HG03439 (cell line): ENCODE measurements at regions not wholly inside any gene's neighbourhood (a gene's known extent, or its start where the extent isn't known, plus 50 kb on each side); places are given as distances from the start of the nearest gene placed in this dataset.

Source experiments
- ATAC-seq: cut with Tn5 transposase; IDR thresholded peaks from one replicate; pipeline ENCODE4 v1.9.1; 2021; ENCODE audit warnings: mild to moderate bottlenecking, moderate library complexity; ENCODE audit not compliant: unreplicated experiment

DNA sequence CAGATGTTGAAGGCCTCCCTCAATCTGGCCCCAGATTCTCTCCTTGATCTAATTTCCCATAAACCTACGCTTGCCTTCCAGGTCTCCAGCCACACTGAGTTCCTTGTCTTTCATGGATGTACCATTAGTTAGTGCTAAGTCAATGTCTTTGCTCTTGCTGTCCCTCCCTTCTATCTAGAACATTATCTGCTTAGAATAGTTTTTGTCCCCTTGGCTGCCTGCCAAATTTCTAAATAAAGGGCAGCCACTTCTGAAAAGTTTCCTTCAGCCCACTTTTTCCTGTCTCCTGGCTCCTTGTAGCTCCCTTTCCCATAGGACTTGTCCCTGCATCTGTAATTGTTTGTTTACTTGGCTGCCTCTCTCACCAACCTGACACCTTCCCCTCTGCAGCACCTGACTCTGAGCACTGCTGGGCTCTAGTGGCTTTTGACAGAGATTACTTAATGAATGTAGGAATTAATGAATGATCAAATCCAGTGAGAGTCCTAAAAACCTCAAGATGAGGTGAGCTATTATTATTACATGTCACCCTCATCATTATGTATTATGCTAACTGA lies 58.3 kb downstream of the CXCL12 start:
- ATAC-seq = no peak

DNA sequence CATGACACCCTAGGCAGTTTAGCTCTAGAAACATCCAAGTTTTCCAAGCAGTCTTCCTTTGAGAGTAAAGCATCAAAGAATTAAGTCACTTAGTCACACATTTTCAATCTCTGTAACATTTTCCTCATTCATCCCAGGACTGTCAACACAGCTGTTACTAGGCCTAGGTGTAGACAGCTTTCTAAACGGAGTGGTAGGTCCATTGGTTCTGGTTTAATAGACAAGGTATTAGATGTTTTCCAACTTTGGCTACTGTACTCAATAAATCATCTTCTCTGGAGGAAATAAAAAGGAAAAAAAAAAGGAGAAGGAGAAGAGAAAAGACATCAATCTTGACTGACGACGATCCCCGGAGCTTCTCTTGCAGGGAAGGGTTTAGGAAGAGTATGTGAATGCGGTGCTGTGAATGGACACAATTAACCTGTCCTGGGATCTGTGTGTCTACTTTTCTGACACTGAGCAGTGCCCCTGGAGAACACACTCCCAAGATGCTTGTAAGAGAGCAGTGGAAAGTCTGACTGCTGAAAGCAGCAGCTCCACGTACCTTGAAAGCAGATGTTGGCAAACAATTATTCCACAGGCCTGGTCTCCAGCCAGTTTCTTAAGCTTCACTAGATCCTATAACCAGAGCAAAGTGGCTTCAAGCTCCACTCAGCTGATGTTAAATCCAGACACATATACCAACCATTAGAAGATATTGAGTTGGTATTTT lies 59.1 kb downstream of the CXCL12 start:
- no peak for ATAC-seq

DNA sequence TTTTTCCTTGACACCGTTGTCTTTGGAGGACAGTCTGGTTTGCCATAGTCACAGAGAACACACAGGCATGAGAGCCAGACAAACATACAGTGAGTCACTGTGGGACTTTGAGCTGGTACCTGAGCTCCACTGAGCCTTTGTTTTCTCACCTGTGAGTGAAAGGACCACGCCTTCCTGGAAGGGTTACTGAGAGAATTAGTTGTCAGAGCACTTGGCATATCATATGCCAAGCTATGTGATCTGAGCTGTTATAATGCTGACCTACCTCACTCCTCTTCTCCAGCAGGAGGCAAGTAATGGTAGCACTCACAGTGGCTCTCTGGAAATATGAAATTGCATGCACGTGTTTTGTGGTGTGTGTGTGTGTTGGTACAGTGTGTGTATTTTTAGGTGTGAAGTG lies 59.7 kb downstream of the CXCL12 start:
- no peak for ATAC-seq

DNA sequence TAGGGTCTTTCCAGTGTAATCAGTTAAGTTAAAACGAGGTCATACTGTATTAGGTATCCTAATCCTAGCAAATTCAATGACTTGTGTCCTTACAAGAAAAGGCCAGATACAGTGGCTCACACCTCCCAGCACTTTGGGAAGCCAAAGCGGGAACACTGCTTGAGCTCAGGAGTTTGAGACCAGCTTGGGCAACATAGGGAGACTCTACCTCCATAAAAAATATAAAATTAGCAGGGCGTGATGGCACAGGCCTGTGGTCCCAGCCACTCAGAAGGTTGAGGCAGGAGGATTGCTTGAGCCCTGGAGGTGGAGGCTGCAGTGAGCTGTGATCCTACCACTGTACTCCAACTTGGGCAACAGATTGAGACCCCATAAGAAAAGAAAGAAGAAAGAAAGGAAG lies 61.1 kb downstream of the CXCL12 start:
- no peak for ATAC-seq

DNA sequence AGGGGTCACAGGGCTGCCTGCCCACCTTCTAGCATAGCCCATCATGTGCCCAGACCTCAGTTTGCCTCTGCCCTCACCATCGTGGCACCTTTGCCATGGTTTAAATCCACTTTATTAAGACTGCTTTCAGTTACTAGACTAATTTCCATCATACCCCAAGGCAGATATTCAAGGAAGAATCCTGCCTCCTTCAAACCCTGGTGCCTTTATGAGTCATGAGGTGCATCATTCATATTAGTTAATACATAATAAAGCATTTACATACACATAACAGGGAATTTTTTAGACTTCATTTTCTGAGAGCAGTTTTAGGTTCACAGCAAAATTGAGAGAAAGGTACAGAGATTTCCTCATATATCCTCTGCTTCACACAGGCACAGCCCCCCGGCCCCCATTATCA lies 62.8 kb downstream of the CXCL12 start:
- ATAC-seq = no peak

DNA sequence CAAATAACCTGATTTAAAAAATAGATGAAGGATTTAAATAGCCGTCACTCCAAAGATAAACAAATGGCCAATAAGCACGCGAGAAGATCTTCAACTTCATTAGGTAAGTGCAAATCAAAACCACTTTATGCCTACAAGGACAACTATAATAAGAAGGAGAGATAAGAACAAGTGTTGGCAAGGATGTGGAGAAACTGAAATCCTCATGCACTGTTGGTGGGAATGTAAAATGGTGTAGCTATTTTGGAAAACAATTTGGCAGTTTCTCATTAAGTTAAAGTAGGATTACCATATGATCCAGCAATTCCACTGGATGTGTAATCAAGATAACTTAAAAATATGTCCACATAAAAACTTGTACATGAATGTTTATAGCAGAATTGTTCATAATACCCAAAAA lies 64.1 kb downstream of the CXCL12 start:
- no peak for ATAC-seq

DNA sequence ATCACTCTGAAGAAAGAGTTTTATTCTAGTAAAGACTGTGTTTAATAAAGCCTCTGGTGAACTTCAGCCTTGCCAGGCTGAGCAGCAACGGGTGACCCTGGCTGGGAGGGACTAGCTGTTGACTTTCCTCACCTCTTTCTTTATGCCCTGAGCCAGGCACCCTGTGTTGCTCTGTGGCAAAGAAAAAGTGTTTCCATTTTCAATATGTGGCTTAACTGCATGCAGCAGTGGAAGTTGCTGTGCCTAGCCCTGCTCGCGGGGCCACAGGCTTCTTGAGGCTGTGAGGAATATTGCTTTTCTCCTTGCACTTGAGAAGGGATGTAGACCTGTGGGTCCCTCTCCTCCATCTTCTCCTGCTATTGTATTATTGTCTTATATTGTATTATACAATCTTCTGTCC lies 67.0 kb downstream of the CXCL12 start:
- ATAC-seq = no peak

DNA sequence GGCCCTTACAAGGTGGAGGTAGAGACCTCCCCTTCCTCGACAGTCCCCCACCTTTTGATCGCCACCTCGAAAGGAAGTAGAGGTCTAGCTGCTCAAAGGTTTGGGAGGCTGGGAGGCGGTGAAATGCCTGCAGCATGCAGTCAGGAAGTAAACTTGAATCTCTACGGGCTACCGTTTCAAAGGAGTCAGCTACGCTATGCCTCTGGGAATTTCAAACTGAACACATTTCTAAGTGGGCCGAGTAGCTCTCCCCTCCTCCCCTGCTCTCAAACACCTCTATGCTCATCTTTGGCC lies 68.0 kb downstream of the CXCL12 start:
- no peak for ATAC-seq

DNA sequence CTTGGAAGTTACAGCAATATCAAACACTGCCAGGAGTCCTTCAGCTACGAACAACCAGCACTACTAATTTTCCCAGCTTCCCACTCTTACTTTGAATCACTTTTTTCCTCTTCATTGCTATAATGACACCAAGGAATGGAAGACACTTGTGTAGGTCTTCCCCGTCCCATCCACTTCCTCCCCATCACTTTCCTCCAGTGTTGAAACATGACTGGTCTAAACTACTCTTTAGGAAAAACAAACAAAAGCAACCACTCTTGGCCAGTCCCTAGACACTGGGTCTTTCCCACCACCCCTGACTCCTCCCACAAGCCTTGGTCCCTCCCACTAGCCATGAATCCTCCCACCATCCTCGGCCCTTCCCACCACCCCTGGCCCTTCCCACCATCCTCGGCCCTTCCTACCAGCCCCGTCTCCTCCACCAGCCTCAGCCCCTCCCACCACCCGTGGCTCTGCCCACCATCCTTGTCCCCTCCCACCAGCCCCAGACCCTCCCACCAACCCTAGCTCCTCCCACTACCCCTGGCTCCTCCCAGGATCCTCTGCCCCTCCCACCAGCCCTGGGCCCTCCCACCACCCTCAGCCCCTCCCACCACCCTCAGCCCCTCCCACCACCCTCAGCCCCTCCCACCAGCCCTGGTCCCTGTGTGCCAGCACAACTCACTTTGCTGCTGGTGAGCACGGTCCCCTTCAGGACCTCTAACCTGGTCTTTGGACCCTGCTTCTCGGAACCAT lies 68.5 kb downstream of the CXCL12 start:
- no peak for ATAC-seq

DNA sequence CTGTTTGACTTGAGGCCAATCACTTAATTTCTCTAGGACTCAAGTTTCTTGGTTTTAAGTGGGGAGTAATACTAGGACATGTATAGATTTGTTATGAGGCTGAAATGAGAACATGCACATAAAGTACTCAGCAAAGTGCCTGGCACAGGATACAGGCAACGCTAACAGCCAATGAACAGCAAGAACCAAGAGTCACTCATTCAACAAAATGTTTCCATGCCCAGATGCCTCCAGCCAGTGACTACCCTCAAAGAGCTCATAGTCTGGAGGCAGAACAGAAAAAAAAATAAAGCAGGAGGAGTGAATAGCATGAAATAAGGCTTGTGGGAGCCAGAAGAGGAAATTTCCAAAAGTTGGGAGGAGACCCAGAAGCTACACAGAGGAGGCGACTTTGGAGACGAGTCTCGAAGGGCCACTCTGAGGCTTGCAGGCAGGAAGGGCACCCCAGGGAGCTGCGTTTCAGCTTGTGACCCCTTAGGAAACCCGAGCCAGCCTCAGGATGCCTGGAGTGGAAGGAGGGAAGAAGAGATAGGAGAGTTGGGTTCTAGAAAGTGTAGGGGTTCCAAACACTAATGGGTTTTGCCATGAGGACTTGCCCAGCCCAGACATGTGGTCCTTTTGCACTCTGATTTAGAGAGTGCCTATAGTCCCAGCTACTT lies 70.0 kb downstream of the CXCL12 start:
- no peak for ATAC-seq

DNA sequence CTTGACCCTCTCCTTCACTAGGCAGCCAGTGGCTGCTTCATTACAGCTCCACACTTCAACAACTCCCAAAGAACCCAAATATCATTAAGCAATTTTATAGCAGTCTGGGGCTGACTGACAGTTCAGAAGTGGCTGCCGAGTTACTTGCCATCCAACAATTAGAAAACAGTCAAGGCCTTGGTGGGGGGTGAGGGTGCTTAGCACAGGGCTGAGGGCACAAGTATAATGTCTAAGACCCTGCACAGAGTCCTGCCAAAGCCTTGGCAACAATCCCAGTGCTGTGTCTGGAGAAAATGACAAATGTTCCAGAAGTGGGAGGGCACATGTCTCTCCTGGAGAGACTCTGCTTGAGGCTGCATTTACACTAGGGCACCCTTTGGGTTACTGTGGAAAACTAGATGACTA lies 71.1 kb downstream of the CXCL12 start:
- no peak for ATAC-seq

DNA sequence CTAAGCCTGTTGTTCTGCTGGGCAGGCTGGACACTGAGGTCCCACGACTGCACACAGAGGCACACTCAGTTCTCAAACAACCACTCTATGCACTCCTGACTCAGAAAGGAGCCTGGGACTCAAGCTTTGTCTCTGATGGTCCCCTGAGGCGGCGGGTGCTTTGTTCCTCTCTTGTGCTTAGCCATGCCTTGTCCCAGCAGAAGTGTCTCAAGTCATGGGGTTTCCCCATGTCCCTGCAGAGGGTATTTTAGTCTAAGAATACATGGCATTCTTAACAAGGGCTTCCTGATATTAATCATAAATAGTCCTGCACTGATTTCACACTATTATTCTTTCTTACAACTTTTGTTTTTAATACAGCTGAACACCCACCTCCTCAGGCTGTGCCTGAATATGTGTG lies 72.5 kb downstream of the CXCL12 start:
- ATAC-seq = no peak

DNA sequence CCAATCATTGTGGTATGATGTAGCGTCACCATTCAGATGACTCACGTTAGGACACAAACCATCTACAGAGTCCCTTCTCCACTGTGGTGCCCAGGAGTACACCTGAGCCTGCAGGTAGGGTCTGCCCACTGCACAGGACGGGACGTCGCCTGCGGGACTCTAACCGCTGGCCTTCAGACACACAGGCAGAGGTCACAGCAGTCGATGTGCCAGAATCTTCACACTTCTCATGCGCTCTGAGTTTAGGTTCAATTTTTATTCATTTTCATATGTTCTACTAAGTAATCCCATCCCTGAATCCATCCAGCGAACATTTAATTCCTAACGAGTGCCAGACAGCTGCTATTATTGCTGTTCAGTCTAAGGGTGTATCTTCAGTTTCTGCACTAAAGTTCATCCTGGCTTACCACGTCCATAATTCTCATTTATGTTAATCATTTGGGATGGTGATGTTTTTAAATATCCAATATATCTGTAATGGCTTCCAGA lies 73.3 kb downstream of the CXCL12 start:
- ATAC-seq = no peak

DNA sequence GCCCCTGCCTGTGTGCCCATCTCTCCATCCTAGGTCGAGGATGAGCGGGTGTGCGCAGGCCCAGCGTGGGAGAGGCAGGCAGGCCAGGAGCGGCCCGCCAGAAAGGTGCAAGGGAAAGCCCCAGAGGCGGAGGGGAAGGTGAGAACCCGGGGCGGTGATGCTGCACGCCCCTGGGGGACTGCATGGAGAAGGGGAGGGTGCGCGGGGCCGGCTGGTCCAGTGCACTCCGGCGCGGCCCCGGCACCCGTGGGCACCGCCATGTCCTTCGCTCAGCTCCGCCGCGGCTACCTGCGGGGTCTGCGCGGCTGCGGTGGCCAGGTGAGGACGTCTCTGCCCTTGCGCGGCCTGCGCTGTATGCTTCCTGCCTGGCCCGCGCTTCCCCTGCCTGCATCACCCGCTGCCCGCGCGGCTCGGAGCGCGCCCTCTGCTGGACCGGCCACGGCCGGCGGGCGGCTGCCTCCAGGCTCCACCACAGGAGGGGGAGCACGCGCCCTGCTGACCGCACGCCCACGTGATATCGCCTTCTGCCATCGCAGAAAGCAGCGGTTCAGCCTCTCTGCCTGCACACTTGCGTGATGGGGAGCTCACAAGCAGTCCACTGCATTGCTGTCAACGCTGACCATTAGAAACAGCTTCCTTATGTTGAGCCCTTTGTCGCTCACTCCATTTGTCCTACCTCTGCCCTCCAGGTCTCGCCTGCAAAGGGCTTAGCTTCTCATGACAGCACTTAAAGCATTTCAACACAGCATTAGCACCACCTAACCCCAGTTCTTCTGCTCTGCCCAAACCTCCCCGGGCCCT lies 73.9 kb downstream of the CXCL12 start:
- ATAC-seq = peak; percentile 79

DNA sequence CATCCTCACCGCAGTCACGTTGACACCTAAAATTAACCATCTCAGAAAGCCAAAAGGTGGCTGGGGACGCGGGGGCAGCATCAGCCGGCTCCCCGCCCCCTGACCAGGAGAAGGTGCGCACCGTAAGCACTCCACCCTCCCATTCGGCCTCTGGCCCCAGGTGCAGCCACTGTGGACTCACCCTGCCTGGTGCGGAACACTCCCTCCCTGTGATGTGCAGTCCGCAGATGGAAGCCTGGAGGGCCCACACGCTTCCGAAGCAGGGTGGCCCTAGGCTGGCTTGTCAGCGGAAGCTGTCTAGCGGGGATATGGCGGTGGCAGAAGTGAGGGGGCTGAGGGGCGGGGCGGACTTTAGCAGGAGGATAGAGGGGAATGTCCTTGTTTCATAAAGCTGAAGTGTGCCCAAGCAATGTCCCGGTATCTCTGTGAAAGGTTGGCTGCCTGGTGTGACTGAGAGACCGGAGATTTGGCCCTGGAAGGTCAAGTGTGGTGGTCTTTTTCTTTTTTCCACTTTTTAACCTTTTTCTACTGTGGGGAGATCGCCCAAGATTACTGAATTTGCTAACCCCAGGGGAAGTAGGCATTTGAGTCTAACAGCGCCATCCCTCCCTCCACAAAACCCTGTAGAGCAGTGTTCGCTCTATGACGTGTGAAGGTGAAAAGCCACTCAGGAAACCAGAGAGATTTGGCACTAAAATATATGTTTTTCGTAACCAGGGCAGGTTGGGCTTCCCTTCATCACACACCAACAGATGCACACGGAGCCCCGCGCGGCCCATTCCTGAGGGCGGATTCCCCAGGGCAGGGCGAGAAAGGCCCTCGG lies 74.7 kb downstream of the CXCL12 start:
- no peak for ATAC-seq

DNA sequence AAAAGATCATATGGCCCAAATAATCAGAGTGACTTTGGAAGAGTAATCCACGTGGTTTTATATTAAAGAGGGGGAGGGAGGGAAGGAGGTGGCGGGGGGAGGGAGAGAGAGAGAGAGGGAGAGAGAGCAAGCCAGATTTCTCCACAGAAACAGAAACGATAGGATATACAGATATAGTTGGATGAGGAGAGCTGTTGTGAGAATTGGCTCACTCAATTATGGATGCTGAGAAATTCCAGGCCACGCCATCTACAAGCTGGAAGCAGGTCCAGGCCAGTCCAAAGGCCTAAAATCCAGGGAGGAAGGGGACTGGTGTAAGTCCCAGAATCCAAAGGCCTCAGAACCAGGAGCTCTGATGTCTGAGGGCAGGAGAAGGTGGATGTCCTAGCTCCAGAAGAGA lies 75.5 kb downstream of the CXCL12 start:
- no peak for ATAC-seq

DNA sequence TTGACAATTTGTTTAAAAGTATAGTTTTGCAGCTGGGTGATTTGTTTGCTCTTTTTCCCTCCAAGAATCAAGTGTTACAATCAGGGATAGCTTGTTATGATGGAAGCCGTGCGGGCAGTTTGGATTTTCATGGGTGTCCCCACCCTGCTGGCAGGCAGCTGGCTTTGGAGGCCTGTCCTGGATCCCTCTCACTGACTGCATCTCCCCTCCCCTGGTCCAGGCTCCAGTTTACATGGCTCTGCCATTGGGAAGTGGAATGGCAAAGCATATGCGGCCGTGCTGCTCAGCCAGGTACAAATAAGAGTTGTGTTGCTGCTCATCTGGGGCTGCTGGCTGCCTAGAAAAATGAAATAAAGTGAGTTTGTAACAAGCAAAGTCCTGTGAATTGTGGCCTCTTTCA lies 76.0 kb downstream of the CXCL12 start:
- ATAC-seq = no peak

DNA sequence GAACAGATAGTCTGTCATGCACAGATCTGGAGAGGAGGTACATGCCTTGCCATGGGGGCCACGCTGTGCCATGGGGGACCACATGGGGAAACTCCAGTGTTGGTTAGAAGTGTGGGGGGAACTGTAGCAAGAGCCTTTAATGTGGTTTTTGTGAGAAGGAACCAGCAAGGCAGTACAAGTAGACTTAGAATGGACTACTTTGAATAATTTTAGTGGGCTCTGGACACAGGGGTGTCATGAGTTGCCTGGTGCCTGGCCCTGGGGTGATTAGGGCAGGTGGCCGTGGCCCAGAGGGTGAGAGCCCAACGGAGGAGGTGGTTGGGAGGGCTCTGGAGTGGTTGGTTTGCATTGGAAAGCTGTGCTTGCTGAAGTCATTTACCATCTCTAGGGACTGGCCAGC lies 77.2 kb downstream of the CXCL12 start:
- no peak for ATAC-seq

DNA sequence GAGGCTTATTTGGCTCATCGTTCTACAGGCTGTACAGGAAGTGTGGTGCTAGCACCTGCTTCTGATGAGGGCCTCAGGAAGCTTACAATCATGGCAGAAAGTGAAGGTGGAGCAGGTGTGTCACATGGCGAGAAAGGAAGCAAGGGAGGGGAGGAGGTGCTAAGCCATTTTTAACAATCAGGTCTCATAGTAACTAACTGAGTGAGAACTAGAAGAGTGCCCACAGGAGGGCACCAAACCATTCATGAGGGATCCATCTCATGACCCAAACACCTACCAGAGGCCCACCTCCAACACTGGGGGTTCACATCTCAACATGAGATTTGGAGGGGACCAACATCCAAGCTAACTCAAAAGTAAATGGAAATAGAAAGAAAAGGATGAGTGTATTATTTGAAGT lies 78.1 kb downstream of the CXCL12 start:
- ATAC-seq = no peak

DNA sequence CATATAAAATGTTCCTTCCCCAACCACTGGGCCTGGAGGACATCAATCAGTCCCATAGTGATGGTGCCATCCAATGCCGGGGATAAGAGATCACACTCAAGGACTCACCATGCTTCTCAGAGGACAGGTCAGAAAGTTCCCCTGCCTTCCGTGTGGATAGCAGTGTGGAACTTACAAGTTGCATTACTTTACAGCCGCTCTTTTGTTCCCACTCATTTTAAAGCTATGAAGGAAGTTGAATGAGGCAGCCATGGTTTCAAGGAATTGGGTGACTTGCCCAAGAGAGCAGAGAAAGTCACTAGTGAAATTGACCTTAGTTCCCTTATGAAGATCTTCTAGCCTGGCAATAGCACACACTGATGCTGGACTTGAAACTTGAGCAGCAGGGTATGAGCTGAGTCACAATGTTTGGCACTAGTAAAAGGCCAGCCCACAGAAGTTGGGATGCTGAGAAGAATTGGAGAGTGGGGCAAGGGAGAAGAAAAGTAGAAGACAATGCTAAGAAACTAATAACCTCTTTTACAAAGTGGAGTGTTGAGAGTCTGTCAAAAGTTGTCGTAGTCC lies 78.7 kb downstream of the CXCL12 start:
- no peak for ATAC-seq
